Natural killer cell (primary cell): ENCODE measurements at regions not wholly inside any gene's neighbourhood (a gene's known extent, or its start where the extent isn't known, plus 50 kb on each side); places are given as distances from the start of the nearest gene placed in this dataset.

Source experiments
- ATAC-seq, 3 donors: fragments of 150-1000 bp in 2 of 3; fragments of 200-7000 bp in 1 of 3; cut with Tn5 transposase; 1 replicate in 1 of 3; 2 replicates in 2 of 3; pipeline ENCODE4 v1.10.0; 2021; ENCODE audit warnings: mild to moderate bottlenecking in 2 of 3, moderate library complexity in 2 of 3
- DNase-seq, 2 donors: peaks; one replicate each; pipeline versions ENCODE4 v3.0.0 to v3.0.0-alpha.2; 2013 to 2021; ENCODE audit warnings: mixed read lengths in 1 of 2
- H3K27ac ChIP-seq: one replicate; pipeline ENCODE4 v1.5.1; 2013; ENCODE audit warnings: mild to moderate bottlenecking, low read length
- H3K27me3 ChIP-seq: one replicate; pipeline ENCODE4 v1.6.1; 2013; ENCODE audit warnings: low read length; ENCODE audit not compliant: control insufficient read depth, insufficient read depth
- H3K36me3 ChIP-seq: one replicate; pipeline ENCODE4 v1.6.1; 2013; ENCODE audit warnings: low read length; ENCODE audit not compliant: control insufficient read depth, insufficient read depth
- H3K4me1 ChIP-seq: one replicate; pipeline ENCODE4 v1.6.1; 2013; ENCODE audit warnings: low read length; ENCODE audit not compliant: control insufficient read depth, insufficient read depth
- H3K4me3 ChIP-seq: one replicate; pipeline ENCODE4 v1.5.1; 2013; ENCODE audit warnings: low read length
- H3K9me3 ChIP-seq: one replicate; pipeline ENCODE4 v1.6.1; 2013; ENCODE audit warnings: low read length; ENCODE audit not compliant: control insufficient read depth, insufficient read depth
- H3K27ac Mint-ChIP-seq, 2 donors: one replicate each; pipeline ENCODE4 v1.8.0; 2022; ENCODE audit warnings: mild to moderate bottlenecking in 2 of 2, mixed read lengths in 2 of 2, moderate library complexity in 1 of 2
- H3K27me3 Mint-ChIP-seq, 2 donors: one replicate each; pipeline ENCODE4 v1.8.0; 2022; ENCODE audit warnings: low read depth in 2 of 2, mixed read lengths in 2 of 2
- H3K36me3 Mint-ChIP-seq: one replicate; pipeline ENCODE4 v1.8.0; 2022; ENCODE audit warnings: mixed read lengths
- H3K4me1 Mint-ChIP-seq, 2 donors: one replicate each; pipeline ENCODE4 v1.8.0; 2022; ENCODE audit warnings: mixed read lengths in 2 of 2
- H3K4me3 Mint-ChIP-seq: one replicate; pipeline ENCODE4 v1.8.0; 2022; ENCODE audit warnings: mild to moderate bottlenecking, moderate library complexity, mixed read lengths
- H3K9me3 Mint-ChIP-seq, 2 donors: one replicate each; pipeline ENCODE4 v1.8.0; 2022; ENCODE audit warnings: mixed read lengths in 2 of 2
- WGBS: methylation state at CpG from one replicate; pipeline ENCODE4 v1.1.7; 2013; ENCODE audit warnings: missing lambda C conversion rate; ENCODE audit not compliant: insufficient coverage; 5-methylcytosine and 5-hydroxymethylcytosine counted together
- intact Hi-C: fragments of 100-400 bp; cut with micrococcal nuclease; formaldehyde crosslinking; loops from one replicate; pipeline ENCODE4 v1.14.2; 2022
- TF ChIP-seq, protein P1 (sequence below): fragments of 200-600 bp; IDR thresholded peaks from one replicate; pipeline ENCODE4 v1.8.0; 2022; ENCODE audit warnings: antibody characterized with exemption

DNA sequence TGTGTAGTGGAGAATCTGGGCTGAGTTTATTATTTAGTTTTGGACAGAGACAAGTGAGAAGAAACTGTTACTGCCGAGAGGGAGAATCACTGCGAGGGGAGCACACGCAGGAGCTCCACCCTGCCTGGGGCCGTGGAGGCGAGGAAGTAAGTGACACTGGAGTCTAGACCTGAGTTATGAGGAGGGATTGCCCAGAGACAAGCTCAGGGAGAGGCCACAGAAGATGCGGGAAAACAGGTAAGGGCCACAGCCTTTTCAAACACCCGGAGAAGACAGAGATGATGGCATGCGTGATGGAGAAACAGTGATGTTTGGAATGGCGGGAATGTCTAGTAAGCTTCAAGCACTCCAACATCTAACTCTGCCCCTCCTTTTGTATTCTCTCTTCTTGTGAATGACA is 84.1 kb downstream of the TNFSF11 start:
- Mint-ChIP-seq H3K27me3 (peaks cover 13 to 51% of the 10 kb centered on the region in 2 donors), H3K27ac (no peak overlapping the region), H3K36me3 (no peaks in the 10 kb centered on the region), H3K9me3 (no peaks in the 10 kb centered on the region), H3K4me3 (no peak overlapping the region), H3K4me1 (no peaks in the 10 kb centered on the region)
- Histone ChIP-seq H3K27ac (no peak overlapping the region), H3K4me3 (no peak overlapping the region), H3K27me3 (no peaks in the 10 kb centered on the region), H3K9me3 (no peaks in the 10 kb centered on the region), H3K4me1 (no peaks in the 10 kb centered on the region), H3K36me3 (no peaks in the 10 kb centered on the region)
- TF ChIP-seq, protein P1, sequence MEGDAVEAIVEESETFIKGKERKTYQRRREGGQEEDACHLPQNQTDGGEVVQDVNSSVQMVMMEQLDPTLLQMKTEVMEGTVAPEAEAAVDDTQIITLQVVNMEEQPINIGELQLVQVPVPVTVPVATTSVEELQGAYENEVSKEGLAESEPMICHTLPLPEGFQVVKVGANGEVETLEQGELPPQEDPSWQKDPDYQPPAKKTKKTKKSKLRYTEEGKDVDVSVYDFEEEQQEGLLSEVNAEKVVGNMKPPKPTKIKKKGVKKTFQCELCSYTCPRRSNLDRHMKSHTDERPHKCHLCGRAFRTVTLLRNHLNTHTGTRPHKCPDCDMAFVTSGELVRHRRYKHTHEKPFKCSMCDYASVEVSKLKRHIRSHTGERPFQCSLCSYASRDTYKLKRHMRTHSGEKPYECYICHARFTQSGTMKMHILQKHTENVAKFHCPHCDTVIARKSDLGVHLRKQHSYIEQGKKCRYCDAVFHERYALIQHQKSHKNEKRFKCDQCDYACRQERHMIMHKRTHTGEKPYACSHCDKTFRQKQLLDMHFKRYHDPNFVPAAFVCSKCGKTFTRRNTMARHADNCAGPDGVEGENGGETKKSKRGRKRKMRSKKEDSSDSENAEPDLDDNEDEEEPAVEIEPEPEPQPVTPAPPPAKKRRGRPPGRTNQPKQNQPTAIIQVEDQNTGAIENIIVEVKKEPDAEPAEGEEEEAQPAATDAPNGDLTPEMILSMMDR: no peak
- intact Hi-C loops: no loop called here
- ATAC-seq (no peak), DNase-seq (no peak)
- 89% methylated on average over 9 of the region's 9 CpGs for WGBS

GRCh38 chr13:42660333-42660965 is 86.5 kb downstream of the TNFSF11 start:
- H3K27ac Mint-ChIP-seq: no peak overlapping the region
- H3K4me1 Mint-ChIP-seq: no peaks in the 10 kb centered on the region
- no peak for DNase-seq
- Histone ChIP-seq H3K4me3 (no peak overlapping the region), H3K27ac (no peak overlapping the region), H3K36me3 (no peaks in the 10 kb centered on the region), H3K9me3 (no peaks in the 10 kb centered on the region), H3K27me3 (no peaks in the 10 kb centered on the region), H3K4me1 (no peaks in the 10 kb centered on the region)
- TF ChIP-seq, protein P1: no peak
- no peak for ATAC-seq
- intact Hi-C loops: no loop called here
- H3K27me3 Mint-ChIP-seq: peaks cover 15 to 55% of the 10 kb centered on the region in 2 donors
- WGBS: 83% methylated on average over 2 of the region's 5 CpGs
- H3K36me3 Mint-ChIP-seq: no peaks in the 10 kb centered on the region
- H3K9me3 Mint-ChIP-seq: no peaks in the 10 kb centered on the region
- H3K4me3 Mint-ChIP-seq: no peak overlapping the region

DNA sequence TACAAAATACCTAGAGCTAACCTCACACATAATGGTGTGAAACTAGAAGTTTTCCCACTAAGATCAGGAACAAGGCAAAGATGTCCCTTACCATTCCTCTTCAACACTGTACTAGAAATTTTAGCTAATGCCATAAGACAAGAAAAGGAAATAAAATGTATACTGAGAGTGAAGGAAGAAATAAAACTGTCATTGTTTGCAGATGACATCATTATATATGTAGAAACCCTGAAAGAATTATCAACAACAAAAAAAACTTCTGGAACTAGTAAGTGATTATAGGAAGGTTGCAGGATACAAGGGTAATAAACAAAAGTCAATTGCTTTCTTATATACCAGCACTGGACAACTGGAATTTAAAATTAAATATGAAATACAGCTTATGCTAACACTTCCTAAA is 93.7 kb downstream of the TNFSF11 start:
- Mint-ChIP-seq H3K4me1 (no peaks in the 10 kb centered on the region), H3K9me3 (peaks cover 2 to 6% of the 10 kb centered on the region in 2 donors), H3K27ac (no peak overlapping the region), H3K27me3 (peaks cover 14 to 20% of the 10 kb centered on the region in 2 donors), H3K4me3 (no peak overlapping the region), H3K36me3 (peaks cover 11% of the 10 kb centered on the region)
- no peaks in the 10 kb centered on the region for H3K9me3 ChIP-seq
- H3K27me3 ChIP-seq: no peaks in the 10 kb centered on the region
- H3K4me1 ChIP-seq: no peaks in the 10 kb centered on the region
- intact Hi-C loops: no loop called here
- H3K36me3 ChIP-seq: no peaks in the 10 kb centered on the region
- TF ChIP-seq, protein P1: no peak
- H3K4me3 ChIP-seq: no peak overlapping the region
- DNase-seq: no peak
- no peak overlapping the region for H3K27ac ChIP-seq
- ATAC-seq: no peak

DNA sequence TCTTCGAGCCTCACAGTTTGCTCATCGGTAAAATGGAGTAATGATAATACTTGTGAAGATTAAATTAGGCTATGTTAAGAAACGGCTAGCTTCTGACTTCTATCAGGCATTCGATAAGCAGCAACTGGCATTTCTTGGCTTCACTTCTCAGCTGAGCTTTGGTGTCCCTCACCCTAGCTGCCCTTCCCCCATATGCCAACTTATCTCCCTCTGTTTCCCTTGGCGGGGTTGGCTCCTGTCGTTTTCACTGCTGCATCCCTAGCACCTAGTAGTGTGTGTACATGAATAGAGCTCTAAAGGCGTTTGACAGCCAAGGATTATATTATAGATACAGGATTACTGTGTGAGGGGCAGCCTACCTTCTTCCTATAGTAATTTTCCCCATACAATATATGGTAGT is 97.5 kb downstream of the TNFSF11 start:
- intact Hi-C loops: no loop called here
- peaks cover 2 to 5% of the 10 kb centered on the region in 2 donors for H3K9me3 Mint-ChIP-seq

More for the DNA sequence above, 97.5 kb downstream of the TNFSF11 start:
- Mint-ChIP-seq H3K27ac (no peak overlapping the region), H3K36me3 (peaks cover 2% of the 10 kb centered on the region), H3K4me1 (no peaks in the 10 kb centered on the region), H3K4me3 (no peak overlapping the region), H3K27me3 (peaks cover 5% of the 10 kb centered on the region in 2 donors)
- DNase-seq (no peak), ATAC-seq (no peak)
- Histone ChIP-seq H3K27ac (no peak overlapping the region), H3K36me3 (no peaks in the 10 kb centered on the region), H3K27me3 (no peaks in the 10 kb centered on the region), H3K9me3 (no peaks in the 10 kb centered on the region), H3K4me3 (no peak overlapping the region), H3K4me1 (no peaks in the 10 kb centered on the region)
- TF ChIP-seq, protein P1: no peak
- 92% methylated on average over 4 of the region's 7 CpGs for WGBS
